NT2/D1 (cell line): ENCODE measurements at regions not wholly inside any gene's neighbourhood (a gene's known extent, or its start where the extent isn't known, plus 50 kb on each side); places are given as distances from the start of the nearest gene placed in this dataset.
"Not testable (repeated sequence)": the region's sequence is repeated elsewhere in the genome, so short reads cannot be mapped to it uniquely, and the experiment has no call there.

Experiments used
- DNase-seq: peaks from one replicate; pipeline ENCODE4 v3.0.0-alpha.2; 2011; ENCODE audit warnings: low read depth, low spot score
- H3K27me3 ChIP-seq: 2 replicates; pipeline ENCODE4 v1.6.0; 2011; ENCODE audit warnings: mild to moderate bottlenecking; ENCODE audit not compliant: insufficient read length, insufficient read depth
- H3K36me3 ChIP-seq: 2 replicates; pipeline ENCODE4 v1.6.1; 2011; ENCODE audit warnings: mild to moderate bottlenecking, low read length, mixed read lengths; ENCODE audit not compliant: insufficient read depth, insufficient read length
- H3K4me1 ChIP-seq: 2 replicates; pipeline ENCODE4 v1.5.1; 2011; ENCODE audit not compliant: insufficient read depth, insufficient read length
- H3K4me3 ChIP-seq: 2 replicates; pipeline ENCODE4 v1.5.1; 2011; ENCODE audit warnings: low read depth; ENCODE audit not compliant: insufficient read length
- H3K9ac ChIP-seq: 2 replicates; pipeline ENCODE4 v1.6.0; 2011; ENCODE audit warnings: low read depth; ENCODE audit not compliant: insufficient read length
- H3K9me3 ChIP-seq: 2 replicates; pipeline ENCODE4 v1.5.1; 2011; ENCODE audit warnings: mild to moderate bottlenecking, low read length; ENCODE audit not compliant: insufficient read depth
- SUZ12 ChIP-seq: IDR thresholded peaks from 2 replicates; pipeline ENCODE4 v1.6.1; 2011; ENCODE audit not compliant: insufficient read length, insufficient read depth; ENCODE audit errors: extremely low read depth
- YY1 ChIP-seq: IDR thresholded peaks from 2 replicates; pipeline ENCODE4 v1.6.1; 2011; ENCODE audit not compliant: insufficient read length, insufficient read depth
- ZNF274 ChIP-seq: IDR thresholded peaks from 2 replicates; pipeline ENCODE4 v1.6.1; 2011; ENCODE audit warnings: mild to moderate bottlenecking, low read depth, low read length

DNA sequence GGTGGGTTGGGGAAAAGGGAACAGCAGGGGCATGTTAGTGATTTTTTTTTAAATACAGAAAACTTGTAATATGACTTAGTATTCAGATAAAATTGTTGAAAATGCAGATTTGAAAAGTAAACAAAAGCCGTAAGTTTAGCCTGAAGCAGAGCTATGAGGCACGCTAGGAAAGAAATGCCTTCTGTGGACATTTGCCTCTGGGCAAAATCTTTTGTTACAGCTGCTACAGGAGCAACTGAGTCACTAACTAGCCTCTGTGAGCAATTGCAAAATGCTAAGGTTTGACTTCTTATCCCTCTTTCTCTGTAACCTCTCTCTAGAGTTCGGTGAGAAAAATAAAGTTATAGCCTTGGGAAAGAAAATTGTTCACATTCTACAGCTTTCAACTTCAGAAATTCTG lies 350.0 kb downstream of the SLC7A11 start:
- Histone ChIP-seq H3K9me3 (no peaks in the 10 kb centered on the region), H3K9ac (no peak overlapping the region), H3K4me3 (no peak overlapping the region), H3K36me3 (no peaks in the 10 kb centered on the region), H3K4me1 (no peaks in the 10 kb centered on the region), H3K27me3 (no peaks in the 10 kb centered on the region)
- DNase-seq = no peak
- TF ChIP-seq ZNF274 = no peak
- no peak for TF ChIP-seq SUZ12
- no peak for TF ChIP-seq YY1

- no peak overlapping the region for H3K9ac ChIP-seq
- TF ChIP-seq SUZ12 (no peak), YY1 (no peak), ZNF274 (no peak)
- H3K9me3 ChIP-seq = no peaks in the 10 kb centered on the region
- no peaks in the 10 kb centered on the region for H3K36me3 ChIP-seq
- H3K27me3 ChIP-seq = no peaks in the 10 kb centered on the region
- no peak overlapping the region for H3K4me3 ChIP-seq
- H3K4me1 ChIP-seq = no peaks in the 10 kb centered on the region
- DNase-seq = no peak
Observed at GRCh38 chr4:137890812-137891211, 351.3 kb downstream of the SLC7A11 start.

DNA sequence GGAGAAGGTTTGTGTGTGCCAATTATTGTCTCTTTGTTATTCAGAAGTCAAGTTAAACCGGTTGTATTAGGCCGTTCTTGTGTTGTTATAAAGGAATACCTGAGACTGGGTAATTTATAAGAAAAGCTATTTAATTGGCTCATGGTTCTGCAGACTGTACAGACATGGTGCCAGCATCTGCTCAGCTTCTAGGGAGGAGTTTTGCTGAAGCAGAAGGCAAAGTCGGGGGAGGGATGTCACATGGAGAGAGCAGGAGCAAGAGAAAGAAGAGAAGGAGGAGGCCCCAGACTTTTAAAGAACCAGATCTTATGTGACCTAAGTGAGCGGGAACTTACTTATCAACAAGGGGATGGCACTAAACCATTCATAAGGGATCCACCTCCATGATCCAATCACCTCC lies 349.3 kb upstream of the PCDH18 start:
- H3K4me1 ChIP-seq = no peaks in the 10 kb centered on the region
- no peak for TF ChIP-seq SUZ12
- TF ChIP-seq ZNF274 = no peak
- no peak for TF ChIP-seq YY1
- H3K4me3 ChIP-seq = no peak overlapping the region
- DNase-seq = no peak
- no peaks in the 10 kb centered on the region for H3K36me3 ChIP-seq
- no peaks in the 10 kb centered on the region for H3K27me3 ChIP-seq
- no peaks in the 10 kb centered on the region for H3K9me3 ChIP-seq
- no peak overlapping the region for H3K9ac ChIP-seq

DNA sequence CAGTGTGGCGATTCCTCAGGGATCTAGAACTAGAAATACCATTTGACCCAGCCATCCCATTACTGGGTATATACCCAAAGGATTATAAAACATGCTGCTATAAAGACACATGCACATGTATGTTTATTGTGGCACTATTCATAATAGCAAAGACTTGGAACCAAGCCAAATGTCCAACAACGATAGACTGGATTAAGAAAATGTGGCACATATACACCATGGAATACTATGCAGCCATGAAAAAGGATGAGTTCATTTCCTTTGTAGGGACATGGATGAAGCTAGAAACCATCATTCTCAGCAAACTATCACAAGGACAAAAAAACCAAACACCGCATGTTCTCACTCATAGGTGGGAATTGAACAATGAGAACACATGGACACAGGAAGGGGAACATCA lies 335.8 kb upstream of the PCDH18 start:
- H3K9ac ChIP-seq, H3K27me3 ChIP-seq, H3K9me3 ChIP-seq, H3K36me3 ChIP-seq, H3K4me1 ChIP-seq, DNase-seq, H3K4me3 ChIP-seq: not testable (repeated sequence)

- Histone ChIP-seq H3K4me3 (no peak overlapping the region), H3K9ac (no peak overlapping the region), H3K36me3 (no peaks in the 10 kb centered on the region), H3K27me3 (no peaks in the 10 kb centered on the region), H3K4me1 (no peaks in the 10 kb centered on the region), H3K9me3 (no peaks in the 10 kb centered on the region)
- TF ChIP-seq SUZ12 (no peak), ZNF274 (no peak), YY1 (no peak)
- DNase-seq = no peak
Observed at GRCh38 chr4:137866671-137867070, 334.4 kb upstream of the PCDH18 start.

DNA sequence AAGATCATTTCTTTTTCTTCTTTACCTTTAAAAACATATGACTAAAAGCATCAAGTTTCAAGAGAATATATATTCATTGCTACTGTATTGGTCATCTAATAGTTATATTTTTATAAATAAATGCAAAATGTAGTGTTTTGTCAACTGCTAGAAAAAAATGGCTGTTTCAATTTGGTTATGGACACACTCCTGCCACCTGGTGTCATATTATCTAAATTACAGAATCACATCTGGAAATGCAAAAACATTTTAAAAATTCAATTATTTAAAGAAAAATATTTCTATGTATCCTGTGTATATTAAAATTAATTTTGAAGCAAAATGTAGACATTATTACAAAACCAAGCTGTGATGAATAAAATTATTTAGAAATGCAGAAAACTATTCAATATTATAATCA lies 329.4 kb upstream of the PCDH18 start:
- TF ChIP-seq ZNF274 = no peak
- no peak for TF ChIP-seq YY1
- TF ChIP-seq SUZ12 = no peak
- H3K4me1 ChIP-seq = no peaks in the 10 kb centered on the region
- no peaks in the 10 kb centered on the region for H3K9me3 ChIP-seq
- DNase-seq = no peak
- H3K4me3 ChIP-seq = no peak overlapping the region
- no peak overlapping the region for H3K9ac ChIP-seq
- H3K27me3 ChIP-seq = no peaks in the 10 kb centered on the region
- no peaks in the 10 kb centered on the region for H3K36me3 ChIP-seq

DNA sequence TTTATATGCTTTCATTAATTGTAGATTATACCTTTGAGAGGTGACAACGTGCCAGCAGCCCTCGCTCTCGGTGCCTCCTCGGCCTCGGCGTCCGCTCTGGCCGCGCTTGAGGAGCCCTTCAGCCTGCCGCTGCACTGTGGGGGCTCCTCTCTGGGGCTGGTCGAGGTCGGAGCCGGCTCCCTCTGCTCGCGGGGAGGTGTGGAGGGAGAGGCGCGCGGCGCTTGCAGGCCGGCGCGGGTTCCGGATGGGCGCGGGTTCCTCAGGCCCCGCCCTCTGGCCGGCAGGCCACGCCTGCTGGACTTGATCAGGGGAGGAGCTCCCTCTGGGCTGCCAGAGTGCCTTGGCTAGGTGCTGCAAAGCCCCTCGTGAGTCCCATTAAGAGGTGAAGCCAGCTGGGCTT lies 321.1 kb upstream of the PCDH18 start:
- no peak for TF ChIP-seq YY1
- TF ChIP-seq SUZ12 = no peak
- no peak for TF ChIP-seq ZNF274
- H3K4me3 ChIP-seq = no peak overlapping the region
- no peak for DNase-seq
- H3K9ac ChIP-seq = no peak overlapping the region
- no peaks in the 10 kb centered on the region for H3K9me3 ChIP-seq
- H3K36me3 ChIP-seq = no peaks in the 10 kb centered on the region
- no peaks in the 10 kb centered on the region for H3K27me3 ChIP-seq
- H3K4me1 ChIP-seq = no peaks in the 10 kb centered on the region

DNA sequence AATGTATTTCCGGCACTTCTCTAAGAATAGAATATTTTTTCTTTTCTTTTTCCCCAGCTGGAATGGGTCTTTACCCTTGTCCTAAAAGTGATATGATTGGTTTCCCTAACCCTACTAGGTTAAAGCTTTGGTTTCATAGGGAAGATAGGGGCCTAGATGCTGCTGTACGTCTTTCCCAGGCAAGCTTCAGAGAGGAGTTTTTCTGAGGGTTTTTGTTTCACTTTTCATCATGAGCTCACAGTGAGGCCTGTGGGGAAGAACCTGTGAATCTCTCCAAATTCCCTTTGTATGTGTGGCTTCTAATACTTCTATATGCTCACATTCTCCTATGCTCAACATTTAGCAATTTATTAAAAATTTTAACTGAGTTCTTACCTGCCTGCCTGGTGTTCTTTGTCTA lies 320.0 kb upstream of the PCDH18 start:
- DNase-seq = no peak
- Histone ChIP-seq H3K4me3 (no peak overlapping the region), H3K4me1 (no peaks in the 10 kb centered on the region), H3K9me3 (no peaks in the 10 kb centered on the region), H3K9ac (no peak overlapping the region), H3K36me3 (no peaks in the 10 kb centered on the region), H3K27me3 (no peaks in the 10 kb centered on the region)
- no peak for TF ChIP-seq YY1
- TF ChIP-seq SUZ12 = no peak
- no peak for TF ChIP-seq ZNF274
